D721Med (cell line): ENCODE measurements at regions not wholly inside any gene's neighbourhood (a gene's known extent, or its start where the extent isn't known, plus 50 kb on each side); places are given as distances from the start of the nearest gene placed in this dataset.

Experiments used
- DNase-seq: peaks from one replicate; pipeline ENCODE4 v3.0.0; 2011; ENCODE audit warnings: low spot score; ENCODE audit not compliant: insufficient read length
- FAIRE-seq: peaks from 2 replicates; lab custom pipeline; 2011; peaks lifted over from hg19 to GRCh38; lab: Jason Lieb, UNC
- CTCF ChIP-seq: IDR thresholded peaks from 2 replicates; pipeline ENCODE4 v1.5.1; 2012; ENCODE audit warnings: mild to moderate bottlenecking, control low read depth; ENCODE audit not compliant: insufficient read depth; ENCODE audit errors: missing control alignments

GRCh38 chr1:5012249-5012648 lies 357.8 kb downstream of the AJAP1 start:
- no peak for TF ChIP-seq CTCF
- DNase-seq (no peak), FAIRE-seq (no peak)

- no peak for TF ChIP-seq CTCF
- DNase-seq, result no peak
- FAIRE-seq, result no peak
Observed at GRCh38 chr1:5010656-5011055, 356.2 kb downstream of the AJAP1 start.

- no peak for TF ChIP-seq CTCF
- FAIRE-seq, result no peak
- DNase-seq, result no peak
Observed at GRCh38 chr1:5010236-5010635, 355.8 kb downstream of the AJAP1 start.

GRCh38 chr1:5009376-5010065 lies 355.1 kb downstream of the AJAP1 start:
- DNase-seq, result no peak
- FAIRE-seq, result no peak

GRCh38 chr1:5005171-5005570 lies 350.8 kb downstream of the AJAP1 start:
- no peak for DNase-seq
- FAIRE-seq, result no peak
- no peak for TF ChIP-seq CTCF

More at GRCh38 chr1:5009376-5010065, 355.1 kb downstream of the AJAP1 start:
- TF ChIP-seq CTCF, result no peak

- FAIRE-seq, result no peak
- no peak for DNase-seq
Observed at GRCh38 chr1:5002676-5003075, 348.3 kb downstream of the AJAP1 start.

More at GRCh38 chr1:5002676-5003075, 348.3 kb downstream of the AJAP1 start:
- TF ChIP-seq CTCF, result no peak
